Activated gamma-delta T cell (primary cell): ENCODE measurements at regions not wholly inside any gene's neighbourhood (a gene's known extent, or its start where the extent isn't known, plus 50 kb on each side); places are given as distances from the start of the nearest gene placed in this dataset.
A peak's percentile ranks its signal among the peaks of the same experiment; 100 is the strongest.
"Not testable (repeated sequence)": the region's sequence is repeated elsewhere in the genome, so short reads cannot be mapped to it uniquely, and the experiment has no call there.

Source experiments
- DNase-seq: peaks from one replicate; lab custom pipeline; 2025; lab: John Stamatoyannopoulos, UW

- not testable (repeated sequence) for DNase-seq
Measured at GRCh38 chr12:9412459-9412858, 195.3 kb downstream of the KLRB1 start.

GRCh38 chr12:9411616-9412268 is 196.0 kb downstream of the KLRB1 start:
- not testable (repeated sequence) for DNase-seq

GRCh38 chr12:9407425-9407748 is 199.2 kb upstream of the PZP start:
- DNase-seq: not testable (repeated sequence)

- no peak for DNase-seq
Measured at GRCh38 chr12:9406564-9407424, 198.6 kb upstream of the PZP start.

- no peak for DNase-seq
Measured at GRCh38 chr12:9405886-9406563, 197.8 kb upstream of the PZP start.

- DNase-seq: peak; percentile 47
Measured at GRCh38 chr12:9404469-9405260, 196.5 kb upstream of the PZP start.

GRCh38 chr12:9404031-9404430 is 195.8 kb upstream of the PZP start:
- DNase-seq: no peak

GRCh38 chr12:9402432-9403040 is 194.3 kb upstream of the PZP start:
- not testable (repeated sequence) for DNase-seq

GRCh38 chr12:9396367-9396766 is 188.2 kb upstream of the PZP start:
- not testable (repeated sequence) for DNase-seq

GRCh38 chr12:9395220-9395619 is 187.0 kb upstream of the PZP start:
- DNase-seq: not testable (repeated sequence)

GRCh38 chr12:9392842-9393241 is 184.6 kb upstream of the PZP start:
- DNase-seq: no peak

GRCh38 chr12:9391815-9392214 is 183.6 kb upstream of the PZP start:
- DNase-seq: no peak

GRCh38 chr12:9390761-9391160 is 182.6 kb upstream of the PZP start:
- no peak for DNase-seq

GRCh38 chr12:9389796-9390195 is 181.6 kb upstream of the PZP start:
- DNase-seq: no peak

GRCh38 chr12:9388379-9388778 is 180.2 kb upstream of the PZP start:
- no peak for DNase-seq

GRCh38 chr12:9387450-9387849 is 179.3 kb upstream of the PZP start:
- no peak for DNase-seq

- DNase-seq: no peak
Measured at GRCh38 chr12:9383585-9383984, 175.4 kb upstream of the PZP start.

- no peak for DNase-seq
Measured at GRCh38 chr12:9381619-9382018, 173.4 kb upstream of the PZP start.

- no peak for DNase-seq
Measured at GRCh38 chr12:9380650-9381049, 172.5 kb upstream of the PZP start.

- no peak for DNase-seq
Measured at GRCh38 chr12:9379023-9379742, 171.0 kb upstream of the PZP start.

- DNase-seq: no peak
Measured at GRCh38 chr12:9378430-9378835, 170.2 kb upstream of the PZP start.
